HG02840 (cell line): ENCODE measurements at regions not wholly inside any gene's neighbourhood (a gene's known extent, or its start where the extent isn't known, plus 50 kb on each side); places are given as distances from the start of the nearest gene placed in this dataset.
"Not testable (repeated sequence)": the region's sequence is repeated elsewhere in the genome, so short reads cannot be mapped to it uniquely, and the experiment has no call there.

Experiments used
- ATAC-seq: cut with Tn5 transposase; IDR thresholded peaks from one replicate; pipeline ENCODE4 v1.9.1; 2021; ENCODE audit warnings: mild to moderate bottlenecking, moderate library complexity, moderate number of reproducible peaks; ENCODE audit not compliant: unreplicated experiment, low FRiP score

DNA sequence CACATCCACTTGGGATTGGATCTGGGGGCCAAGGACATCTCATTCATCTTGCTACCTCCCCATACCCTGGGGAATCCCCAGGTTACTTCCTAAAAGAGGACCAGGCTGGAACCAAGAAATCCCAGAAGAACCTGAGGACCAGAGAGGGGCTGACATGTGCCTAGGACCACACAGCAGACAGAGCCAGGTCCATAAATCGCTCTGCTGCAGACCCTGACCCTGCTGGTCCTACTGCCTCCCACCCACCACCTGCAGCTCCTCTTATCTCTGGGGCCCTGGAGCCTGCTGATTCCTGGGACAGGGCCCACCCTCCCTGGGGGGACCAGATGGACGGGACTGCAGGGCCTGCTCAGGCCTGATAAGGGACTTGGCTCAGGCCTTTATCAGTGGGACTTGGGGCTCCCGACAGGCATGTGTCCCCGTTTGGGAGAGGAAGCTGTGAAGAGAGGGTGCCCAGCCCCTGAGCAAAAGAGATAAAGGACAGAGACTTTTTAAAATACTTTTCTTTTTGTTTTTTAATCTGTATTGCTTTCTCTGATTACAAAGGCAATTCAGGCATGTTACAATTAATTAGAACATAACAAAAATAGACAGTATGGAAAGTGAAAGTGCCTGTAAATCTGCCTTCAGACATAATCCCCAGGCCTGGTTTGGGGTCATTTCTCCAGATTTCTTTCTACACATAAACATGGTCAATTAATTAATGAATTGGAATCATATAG lies 101.3 kb upstream of the LARP1 start:
- ATAC-seq = no peak

DNA sequence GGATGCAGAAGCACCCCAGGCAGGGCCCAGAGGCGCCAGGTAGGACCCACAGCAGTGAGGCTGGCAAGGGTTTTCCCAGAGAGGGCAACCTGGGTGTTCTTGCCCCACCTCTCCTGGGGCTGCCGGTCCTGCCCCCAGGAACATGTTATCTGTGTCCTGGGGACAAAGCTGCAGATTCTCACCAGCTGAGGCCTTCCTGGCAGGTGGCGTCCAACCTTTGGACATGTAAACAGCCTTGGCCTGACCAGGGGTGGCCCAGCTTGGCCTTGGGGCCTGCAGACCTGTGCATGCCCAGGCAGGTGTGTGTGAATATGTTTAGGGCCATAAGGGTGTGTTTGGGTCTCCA lies 101.8 kb upstream of the LARP1 start:
- ATAC-seq = no peak

DNA sequence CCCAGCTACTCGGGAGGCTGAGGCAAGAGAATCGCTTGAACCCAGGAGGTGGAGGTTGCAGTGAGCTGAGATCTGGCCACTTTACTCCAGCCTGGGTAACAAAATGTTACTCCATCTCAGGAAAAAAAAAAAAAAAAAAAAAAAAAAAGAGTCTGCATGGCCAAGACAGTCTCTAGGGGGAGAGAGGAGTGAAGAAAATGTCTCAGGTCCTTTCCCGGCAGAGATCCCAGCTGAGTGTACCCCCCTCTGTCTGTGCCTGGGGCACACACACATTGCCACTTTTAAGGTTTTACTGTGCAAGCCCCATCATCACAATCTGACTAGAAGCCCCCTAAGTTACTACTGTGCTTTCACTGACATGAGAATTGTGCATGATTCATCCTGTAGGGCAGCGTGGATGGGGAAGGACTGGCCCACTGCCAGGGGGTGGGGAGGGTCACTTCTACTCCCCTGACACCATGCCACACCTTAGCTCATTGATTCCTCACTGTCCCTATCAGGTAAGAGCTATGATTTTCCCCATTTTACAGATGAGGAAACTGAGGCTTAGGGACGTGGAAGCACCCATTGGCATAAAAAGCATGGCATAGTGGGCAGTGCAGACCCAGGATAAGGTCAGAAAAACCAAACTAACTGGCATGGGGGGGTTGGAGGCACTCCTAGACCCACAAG lies 102.3 kb upstream of the LARP1 start:
- ATAC-seq = no peak

DNA sequence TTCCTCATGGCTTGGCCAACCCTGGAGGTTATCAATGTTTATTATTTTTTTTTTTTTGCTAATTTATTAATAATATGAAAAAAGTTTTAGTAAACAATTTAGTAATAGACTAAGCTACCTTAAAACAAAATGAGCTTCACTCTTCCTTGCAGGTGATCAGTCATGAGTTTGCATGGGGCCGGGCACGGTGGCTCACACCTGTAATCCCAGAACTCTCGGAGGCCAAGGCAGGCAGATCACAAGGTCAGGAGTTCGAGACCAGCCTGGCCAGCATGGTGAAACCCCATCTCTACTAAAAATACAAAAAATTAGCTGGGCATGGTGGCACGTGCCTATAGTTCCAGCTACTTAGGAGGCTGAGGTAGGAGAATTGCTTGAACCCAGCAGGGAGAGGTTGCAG lies 103.4 kb upstream of the LARP1 start:
- not testable (repeated sequence) for ATAC-seq

DNA sequence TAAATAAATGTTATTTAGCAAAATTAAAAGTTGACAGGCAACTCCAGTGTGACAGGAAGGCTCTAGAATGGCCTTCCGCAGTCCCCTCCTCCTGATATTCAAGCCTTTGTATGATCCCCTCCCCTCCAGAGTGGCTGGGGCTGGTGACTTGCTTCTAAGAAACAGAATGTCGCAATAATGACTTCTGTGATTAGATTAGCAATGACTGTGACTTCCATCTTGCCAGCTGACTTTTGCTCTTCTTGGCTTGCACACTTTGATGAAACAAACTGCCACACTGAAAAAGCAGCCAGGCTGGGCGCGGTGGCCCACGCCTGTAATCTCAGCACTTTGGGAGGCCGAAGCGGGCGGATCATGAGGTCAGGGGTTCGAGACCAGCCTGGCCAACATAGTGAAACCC lies 106.5 kb upstream of the LARP1 start:
- no peak for ATAC-seq

DNA sequence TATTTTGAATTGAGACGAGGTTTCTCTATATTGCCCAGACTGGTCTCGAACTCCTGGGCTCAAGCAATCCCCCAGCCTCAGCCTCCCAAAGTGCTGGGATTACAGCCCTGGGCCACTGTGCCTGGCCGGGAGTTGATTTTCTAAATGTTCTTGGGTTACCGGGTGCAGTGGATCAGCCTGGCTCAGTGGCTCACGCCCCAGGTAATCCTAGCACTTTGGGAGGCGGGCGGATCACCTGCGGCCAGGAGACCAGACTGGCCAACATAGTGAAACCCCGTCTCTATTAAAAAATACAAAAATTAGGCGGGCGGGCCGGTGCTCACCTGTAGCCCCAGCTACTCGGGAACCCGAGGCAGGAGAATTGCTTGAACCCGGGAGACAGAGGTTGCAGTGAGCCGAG lies 106.9 kb upstream of the LARP1 start:
- ATAC-seq = no peak

DNA sequence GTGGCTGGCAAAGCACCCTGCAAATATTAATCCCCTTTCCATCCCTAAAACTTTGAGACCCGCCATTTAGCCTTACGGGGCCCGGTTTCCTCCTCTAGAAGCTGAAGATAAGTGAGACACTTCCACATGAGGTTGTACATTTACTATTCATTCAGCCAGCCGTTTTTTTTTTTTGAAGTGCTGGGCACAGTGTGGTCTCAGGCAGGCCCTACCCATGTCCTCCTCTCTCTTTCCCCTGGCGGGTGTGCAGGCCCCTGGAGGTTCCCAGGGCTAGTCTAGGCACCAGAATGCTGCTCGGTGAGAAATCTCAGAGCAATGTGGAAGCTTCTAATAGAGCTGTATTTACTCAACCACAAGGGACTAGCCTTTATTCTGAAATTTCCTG lies 107.4 kb upstream of the LARP1 start:
- ATAC-seq = no peak

DNA sequence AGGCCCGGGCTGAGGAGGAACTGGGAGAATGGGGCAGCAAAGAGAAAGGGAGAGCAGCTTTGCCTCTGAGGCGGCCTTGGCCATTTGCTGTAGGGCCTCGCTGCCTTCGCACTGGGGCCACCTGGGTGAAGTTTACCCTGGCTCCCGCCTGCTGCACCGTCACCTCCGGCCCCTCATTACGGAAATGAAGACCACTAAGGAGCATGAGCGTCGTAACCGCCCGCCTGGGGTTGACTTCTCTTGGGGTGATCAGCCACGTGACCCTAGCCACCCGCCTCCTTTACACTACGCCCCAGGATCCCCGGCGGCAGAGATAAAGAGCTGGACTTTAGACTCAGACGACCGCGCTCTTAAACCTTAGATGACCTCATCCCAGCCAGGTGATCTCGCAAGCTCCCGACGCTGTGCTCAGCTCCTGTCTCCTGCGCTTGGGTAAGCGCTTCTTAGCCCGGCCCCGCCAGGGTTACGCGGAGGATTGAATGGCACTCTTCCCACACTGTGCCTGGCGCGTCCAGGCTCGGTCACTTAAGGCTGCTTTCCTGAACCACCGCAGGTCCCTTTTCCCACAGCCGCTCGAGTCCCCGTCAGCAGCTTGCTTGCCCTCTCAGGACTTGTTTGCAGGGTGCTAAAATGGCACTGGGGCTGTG lies 107.9 kb upstream of the LARP1 start:
- no peak for ATAC-seq

DNA sequence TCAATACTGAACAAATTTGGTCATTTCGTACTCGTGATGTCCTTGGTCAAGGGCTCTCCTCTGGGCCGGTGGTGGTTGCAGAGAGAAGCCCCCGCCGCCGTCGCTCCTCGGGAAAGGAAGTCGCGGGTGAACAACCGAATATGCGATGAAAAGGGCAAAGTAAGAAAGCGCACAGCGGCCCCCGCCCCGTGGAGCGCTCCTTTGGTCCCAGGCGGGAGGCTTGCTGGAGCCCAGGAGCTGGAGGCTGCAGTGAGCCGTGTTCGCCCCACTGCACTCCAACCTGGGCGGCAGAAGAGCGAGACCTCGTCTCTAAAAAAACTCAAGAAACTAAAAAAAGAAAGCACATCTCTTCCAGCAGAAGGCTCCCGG lies 108.4 kb upstream of the LARP1 start:
- ATAC-seq = no peak

DNA sequence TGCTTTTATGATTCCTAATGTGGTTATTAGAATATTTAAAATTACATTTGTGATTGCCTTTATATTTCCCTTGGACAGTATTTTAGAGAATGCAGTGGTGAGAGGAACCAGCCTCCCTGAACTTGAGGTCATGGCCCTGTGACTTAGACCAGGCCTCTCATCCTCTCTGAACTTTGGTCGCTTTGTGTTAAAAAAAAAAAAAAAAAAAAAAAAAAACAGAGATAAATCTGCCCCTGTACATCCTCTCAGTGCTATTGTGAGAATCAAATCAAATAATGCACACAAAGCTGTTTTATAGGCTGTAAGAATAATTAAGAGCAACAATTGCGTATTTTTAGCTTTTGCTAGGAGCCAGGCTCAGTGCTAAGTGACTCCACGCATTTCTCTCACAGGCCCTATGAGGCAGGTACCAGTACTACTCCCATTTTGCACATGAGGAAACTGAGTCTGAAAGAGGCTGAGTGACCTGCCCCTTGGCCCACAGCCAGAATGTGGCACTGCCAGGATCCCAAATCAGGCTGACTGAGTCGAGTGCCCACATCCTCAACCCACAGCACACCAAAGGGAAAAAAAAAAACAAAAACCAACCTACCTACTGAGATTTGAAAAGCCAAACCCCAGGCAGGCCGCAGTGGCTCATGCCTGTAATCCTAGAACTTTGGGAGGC lies 110.3 kb upstream of the LARP1 start:
- ATAC-seq = no peak

DNA sequence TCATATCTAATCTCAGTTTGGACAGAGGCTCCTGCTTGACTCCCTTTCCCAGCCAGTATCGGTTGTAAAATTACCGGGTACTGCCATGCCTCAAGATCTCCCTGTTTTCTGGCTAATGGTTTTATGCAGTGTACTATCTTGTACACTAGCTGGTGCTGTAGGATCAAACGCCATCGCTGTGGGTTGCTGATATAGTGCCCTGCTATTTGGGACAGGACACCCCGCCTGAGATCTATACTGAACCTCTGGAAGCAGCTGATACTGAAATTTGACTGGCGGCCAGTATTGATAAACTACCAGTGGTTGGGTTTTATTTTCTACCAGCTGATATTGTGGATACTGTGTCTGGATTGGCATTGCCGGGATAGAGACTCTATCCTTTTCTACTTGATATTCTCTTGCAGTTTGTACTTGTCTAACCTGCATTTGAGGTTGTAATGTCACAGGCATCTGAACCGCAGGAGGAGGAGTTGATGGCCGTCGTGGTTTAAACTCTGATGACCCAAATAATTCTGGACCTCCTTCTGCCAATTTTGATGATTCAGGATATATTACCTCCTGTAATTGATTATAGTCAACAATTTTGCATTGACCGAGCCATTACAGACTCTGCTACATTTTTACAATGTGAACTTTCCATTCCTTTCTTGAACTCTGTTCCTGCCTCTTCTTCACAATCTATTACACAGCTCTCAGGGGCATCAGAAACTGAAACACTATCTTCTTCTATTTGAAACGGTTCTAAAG lies 112.5 kb upstream of the LARP1 start:
- no peak for ATAC-seq

DNA sequence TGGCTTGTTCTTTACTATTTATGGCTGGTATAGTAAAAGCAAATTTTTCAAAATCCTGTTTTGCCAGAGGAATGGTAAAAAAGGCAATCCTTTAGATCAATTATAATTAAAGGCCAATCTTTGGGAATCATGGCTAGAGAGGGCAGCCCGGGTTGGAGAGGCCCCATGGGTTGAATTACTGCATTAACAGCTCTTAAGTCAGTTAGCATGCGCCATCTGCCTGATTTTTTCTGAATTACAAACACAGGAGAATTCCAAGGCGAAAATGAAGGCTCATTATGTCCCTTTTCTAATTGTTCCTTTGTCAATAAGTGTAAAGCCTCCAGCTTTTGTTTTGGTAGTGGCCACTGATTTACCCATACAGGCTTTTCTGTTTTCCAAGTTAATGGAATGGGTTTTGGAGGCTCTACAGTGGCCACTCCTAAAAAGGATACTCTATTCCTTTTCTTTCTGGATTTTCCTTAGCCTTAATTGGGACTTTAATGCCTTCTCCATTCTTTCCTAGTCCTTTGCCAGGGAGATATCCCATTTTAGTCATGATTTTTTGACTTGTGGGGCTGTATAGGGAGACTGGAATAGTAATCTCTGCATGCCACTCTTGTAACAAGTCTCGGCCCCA lies 114.9 kb upstream of the LARP1 start:
- ATAC-seq = not testable (repeated sequence)

DNA sequence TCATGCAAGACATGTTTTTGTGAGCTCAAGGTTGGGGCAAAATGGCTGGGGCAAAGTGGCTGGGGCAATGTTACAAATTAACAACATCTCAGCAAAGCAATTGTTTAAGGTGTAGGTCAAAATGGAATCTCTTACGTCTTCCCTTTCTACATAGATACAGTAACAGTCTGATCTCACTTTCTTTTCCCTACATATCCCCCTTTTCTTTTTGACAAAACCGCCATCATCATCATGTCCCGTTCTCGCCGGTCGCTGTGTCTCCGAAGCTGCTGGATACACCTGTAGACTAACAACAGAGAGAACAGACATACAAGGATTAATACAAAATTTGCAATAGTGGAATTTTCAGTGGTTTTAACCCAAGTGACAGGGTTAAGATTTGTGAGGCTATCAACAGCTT lies 118.4 kb upstream of the LARP1 start:
- not testable (repeated sequence) for ATAC-seq

DNA sequence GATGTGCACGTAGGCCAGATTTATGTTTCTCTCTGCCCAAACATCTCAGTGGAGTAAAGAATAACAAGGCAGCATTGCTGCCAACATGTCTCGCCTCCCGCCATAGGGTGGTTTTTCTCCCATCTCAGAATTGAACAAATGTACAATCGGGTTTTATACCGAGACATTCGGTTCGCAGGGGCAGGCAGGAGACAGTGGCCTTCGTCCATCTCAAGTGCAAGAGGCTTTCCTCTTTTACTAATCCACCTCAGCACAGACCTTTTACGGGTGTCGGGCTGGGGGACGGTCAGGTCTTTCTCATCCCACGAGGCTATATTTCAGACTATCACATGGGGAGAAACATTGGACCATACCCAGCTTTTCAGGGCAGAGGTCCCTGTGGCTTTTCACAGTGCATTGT lies 118.9 kb upstream of the LARP1 start:
- ATAC-seq = not testable (repeated sequence)

DNA sequence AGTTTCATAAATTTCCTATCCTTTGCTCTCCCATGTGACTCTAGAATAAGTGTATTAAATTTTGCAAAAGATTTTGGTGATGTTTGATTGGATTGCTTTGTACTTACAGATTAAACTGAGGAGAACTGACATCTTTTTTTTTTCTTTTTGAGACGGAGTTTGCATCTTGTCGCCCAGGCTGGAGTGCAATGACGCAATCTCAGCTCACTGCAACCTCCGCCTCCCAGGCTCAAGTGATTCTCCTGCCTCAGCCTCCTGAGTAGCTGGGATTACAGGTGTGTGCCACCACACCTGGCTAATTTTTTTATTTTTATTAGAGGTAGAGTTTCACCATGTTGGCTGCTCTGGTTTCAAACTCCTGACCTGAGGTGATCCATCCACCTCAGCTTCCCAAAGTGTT lies 121.4 kb upstream of the LARP1 start:
- ATAC-seq = not testable (repeated sequence)

DNA sequence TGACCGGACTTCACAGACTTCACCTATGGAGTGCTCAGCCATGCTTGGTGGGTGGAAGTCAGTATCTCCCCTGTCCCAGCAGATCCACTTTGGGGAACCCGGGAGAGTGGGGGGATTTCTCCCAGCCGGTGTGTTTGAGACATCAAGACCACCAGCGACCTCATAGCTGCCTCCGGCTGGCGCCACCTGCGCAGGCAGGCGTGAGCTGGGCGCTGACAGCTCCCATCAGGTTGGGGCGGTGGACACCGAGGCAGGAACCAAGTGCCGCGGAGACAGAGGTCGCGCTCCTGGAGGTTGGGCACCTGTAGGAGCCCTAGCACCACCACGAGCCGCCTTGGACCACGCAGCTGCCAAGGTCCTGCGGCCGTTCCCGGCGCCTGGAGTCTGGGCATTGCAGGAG lies 124.0 kb upstream of the LARP1 start:
- no peak for ATAC-seq

DNA sequence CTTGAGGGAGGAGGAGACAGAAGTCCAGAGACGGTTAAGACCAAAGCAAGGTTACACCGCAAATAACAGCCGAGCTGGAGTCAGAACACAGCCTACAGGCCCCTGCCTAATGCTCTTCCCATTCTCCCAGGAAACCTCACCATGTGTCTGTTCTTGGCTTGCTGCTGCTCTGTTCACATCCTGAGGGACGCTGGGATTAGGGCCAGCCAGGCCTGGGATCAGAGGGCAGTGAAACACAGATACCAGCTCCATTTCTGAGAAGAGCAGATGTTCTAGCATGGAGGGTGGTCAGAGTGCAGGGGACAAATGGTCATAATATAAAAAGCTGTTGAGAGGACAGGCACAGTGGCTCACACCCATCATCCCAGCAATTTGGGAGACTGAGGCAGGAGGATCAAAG lies 124.8 kb upstream of the LARP1 start:
- no peak for ATAC-seq

DNA sequence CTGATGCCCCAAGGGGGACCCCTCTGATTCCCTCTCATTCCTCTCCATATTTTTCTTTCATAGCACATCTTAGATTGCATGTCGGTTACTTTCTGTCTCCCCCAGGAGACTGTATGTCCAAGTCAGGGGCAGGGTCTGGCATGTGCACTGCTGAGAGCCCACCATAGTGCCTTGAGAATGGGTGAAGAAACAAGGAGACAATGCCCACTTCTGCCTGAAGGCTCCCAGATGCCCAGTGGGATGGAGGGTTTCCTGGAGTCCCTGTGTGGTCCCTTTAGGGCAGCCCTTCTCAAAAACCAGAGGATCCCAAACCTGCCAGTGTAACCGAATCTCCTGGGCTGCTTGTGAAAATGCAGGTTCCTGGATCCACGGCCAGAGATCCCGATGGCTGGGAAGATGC lies 126.5 kb upstream of the LARP1 start:
- ATAC-seq = no peak

DNA sequence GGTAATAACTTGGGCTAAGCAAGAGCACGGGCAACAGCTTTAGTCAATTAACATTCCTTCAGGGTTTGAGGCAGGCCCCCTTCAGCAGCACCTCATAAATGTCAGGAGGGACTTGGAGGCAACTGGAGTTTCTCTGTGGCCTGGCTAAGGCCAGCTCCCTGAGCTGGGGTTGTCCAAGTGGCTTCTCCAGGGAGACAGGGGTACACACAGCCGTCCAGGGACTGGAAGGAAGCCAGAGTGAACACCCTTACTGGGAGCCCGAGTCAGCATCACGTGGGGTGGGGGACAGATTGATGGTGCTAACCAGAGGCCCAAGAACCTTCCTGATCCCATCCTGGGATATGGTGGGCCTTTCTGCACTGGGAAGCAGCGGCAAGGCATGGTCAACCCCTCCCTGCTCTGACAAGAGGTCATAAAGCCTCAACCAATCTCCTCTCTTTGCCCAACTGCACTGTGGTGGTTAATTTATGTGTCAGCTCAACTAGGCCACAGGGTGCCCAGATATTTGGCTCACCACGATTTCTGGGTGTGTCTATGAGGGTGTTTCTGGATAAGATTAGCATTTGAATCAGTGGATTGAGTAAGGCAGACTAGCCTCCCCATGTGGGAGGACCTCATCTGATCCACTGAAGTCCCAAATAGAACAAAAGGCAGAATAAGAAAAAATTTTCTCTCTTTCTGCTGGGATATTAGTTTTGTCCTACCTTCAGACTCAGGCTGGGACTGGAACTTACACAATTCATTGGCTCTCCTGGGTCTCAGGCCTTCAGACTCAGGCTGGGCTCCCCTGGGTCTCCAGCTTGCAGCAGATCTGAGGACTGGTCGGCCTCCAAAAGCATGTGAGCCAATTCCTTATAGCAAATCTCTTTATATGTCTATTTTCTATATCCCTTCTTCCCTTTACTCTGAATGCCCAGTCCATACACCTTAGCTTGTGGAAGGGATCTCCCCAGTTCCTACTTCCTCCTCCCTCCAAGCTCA lies 127.2 kb upstream of the LARP1 start:
- ATAC-seq = no peak
